H1 (cell line): ENCODE measurements at regions not wholly inside any gene's neighbourhood (a gene's known extent, or its start where the extent isn't known, plus 50 kb on each side); places are given as distances from the start of the nearest gene placed in this dataset.

Experiments used
- CTCF ChIA-PET: fragments of 300-600 bp; sonication (Branson Sonifier 250); formaldehyde crosslinking; loops from one replicate; lab custom pipeline; 2021; ENCODE audit not compliant: partially characterized antibody; lab: Charles Lee
- POLR2A ChIA-PET: fragments of 300-600 bp; sonication (Branson Sonifier 250); formaldehyde crosslinking; loops from one replicate; lab custom pipeline; 2021; ENCODE audit warnings: inconsistent platforms; ENCODE audit not compliant: partially characterized antibody; lab: Charles Lee
- DNase-seq, 2 experiments: peaks; one replicate each; pipeline versions ENCODE4 v3.0.0 to v3.0.0-alpha.2; 2010 to 2022; ENCODE audit warnings: low spot score in 2 of 2, low read depth in 1 of 2, mixed read lengths in 1 of 2
- FAIRE-seq: peaks from 2 replicates; lab custom pipeline; 2011; peaks lifted over from hg19 to GRCh38; lab: Jason Lieb, UNC
- H2AFZ ChIP-seq: 2 replicates; pipeline ENCODE4 v1.8.1; 2012; ENCODE audit warnings: low read length, inconsistent platforms
- H2AK5ac ChIP-seq: 2 replicates; pipeline ENCODE4 v1.6.1; 2013; ENCODE audit warnings: low read depth, low read length
- H2BK120ac ChIP-seq: replicated peaks from 2 replicates; pipeline ENCODE3; 2013; ENCODE audit warnings: low read depth, low read length, inconsistent platforms
- H2BK12ac ChIP-seq: 2 replicates; pipeline ENCODE4 v1.6.1; 2013; ENCODE audit warnings: low read depth, low read length
- H2BK15ac ChIP-seq: 2 replicates; pipeline ENCODE4 v1.6.1; 2013; ENCODE audit warnings: low read length
- H2BK20ac ChIP-seq: 2 replicates; pipeline ENCODE4 v1.6.1; 2013; ENCODE audit warnings: low read length
- H2BK5ac ChIP-seq: 2 replicates; pipeline ENCODE4 v1.6.1; 2013; ENCODE audit warnings: low read depth, low read length
- H3K14ac ChIP-seq: 2 replicates; pipeline ENCODE4 v1.6.1; 2013; ENCODE audit warnings: inconsistent platforms; ENCODE audit not compliant: insufficient read length
- H3K18ac ChIP-seq: 2 replicates; pipeline ENCODE4 v1.6.1; 2013; ENCODE audit warnings: low read length; ENCODE audit errors: extremely low read depth
- H3K23ac ChIP-seq: 2 replicates; pipeline ENCODE4 v1.6.1; 2013; ENCODE audit warnings: inconsistent platforms; ENCODE audit not compliant: insufficient read length
- H3K23me2 ChIP-seq: 2 replicates; pipeline ENCODE4 v1.6.1; 2013; ENCODE audit warnings: low read depth, low read length
- H3K27ac ChIP-seq: 2 replicates; pipeline ENCODE4 v1.6.1; 2011; ENCODE audit warnings: low read depth, low read length, inconsistent platforms
- H3K27me3 ChIP-seq, 4 experiments: replicated peaks in 1 of 4; 1 replicate in 1 of 4; 2 replicates in 3 of 4; pipeline versions ENCODE4 v1.6.1 to v1.8.1; 2011 to 2013; ENCODE audit warnings: low read length in 3 of 4, mild to moderate bottlenecking in 3 of 4, inconsistent platforms in 2 of 4, mixed read lengths in 2 of 4, moderate library complexity in 1 of 4; ENCODE audit not compliant: control insufficient read depth in 3 of 4, insufficient read depth in 3 of 4; ENCODE audit errors: extremely low read depth in 1 of 4
- H3K36me3 ChIP-seq, 4 experiments: 2 replicates each; pipeline versions ENCODE4 v1.6.1 to v1.8.1; 2011 to 2013; ENCODE audit warnings: mild to moderate bottlenecking in 4 of 4, low read length in 3 of 4, moderate library complexity in 2 of 4, control low read depth in 1 of 4, inconsistent platforms in 1 of 4; ENCODE audit not compliant: insufficient read depth in 4 of 4, control insufficient read depth in 2 of 4
- H3K4ac ChIP-seq: replicated peaks from 2 replicates; pipeline ENCODE3; 2013; ENCODE audit warnings: low read length, low read depth, mixed read lengths, inconsistent platforms; ENCODE audit not compliant: insufficient read length
- H3K4me1 ChIP-seq, 4 experiments: replicated peaks in 1 of 4; 1 replicate in 1 of 4; 2 replicates in 3 of 4; pipeline versions ENCODE4 v1.6.1 to v1.8.1; 2011 to 2013; ENCODE audit warnings: low read length in 3 of 4, inconsistent platforms in 2 of 4, mixed read lengths in 1 of 4; ENCODE audit not compliant: insufficient read depth in 4 of 4, control insufficient read depth in 3 of 4
- H3K4me2 ChIP-seq, 2 experiments: 2 replicates each; pipeline versions ENCODE4 v1.6.1 to v1.8.1; 2011 to 2013; ENCODE audit warnings: low read depth in 2 of 2, low read length in 2 of 2, control low read depth in 1 of 2, inconsistent platforms in 1 of 2, mild to moderate bottlenecking in 1 of 2; ENCODE audit not compliant: insufficient read depth in 1 of 2
- H3K4me3 ChIP-seq, 4 experiments: fragments of 200-600, 300-600 bp in 1 of 4; sonication (generic), shearing (Covaris generic), sonication (Bioruptor Twin) in 1 of 4; 2 replicates each; pipeline versions ENCODE4 v1.5.1 to v1.8.1; 2011 to 2016; ENCODE audit warnings: low read length in 4 of 4, low read depth in 3 of 4, control low read depth in 2 of 4, inconsistent platforms in 2 of 4, mild to moderate bottlenecking in 2 of 4, mixed read lengths in 1 of 4, moderate library complexity in 1 of 4; ENCODE audit not compliant: insufficient read depth in 2 of 4; ENCODE audit errors: extremely low read depth in 1 of 4
- H3K56ac ChIP-seq: replicated peaks from 2 replicates; pipeline ENCODE3; 2013; ENCODE audit warnings: low read depth, mild to moderate bottlenecking, mixed read lengths, low read length, inconsistent platforms; ENCODE audit not compliant: insufficient read length
- H3K79me1 ChIP-seq: 2 replicates; pipeline ENCODE4 v1.6.1; 2013; ENCODE audit warnings: low read depth, low read length, control low read depth
- H3K79me2 ChIP-seq, 2 experiments: 2 replicates each; pipeline versions ENCODE4 v1.6.1 to v1.8.1; 2012 to 2013; ENCODE audit warnings: low read length in 2 of 2, mild to moderate bottlenecking in 2 of 2, inconsistent platforms in 1 of 2; ENCODE audit not compliant: insufficient read depth in 2 of 2, control insufficient read depth in 1 of 2
- H3K9ac ChIP-seq, 4 experiments: replicated peaks in 1 of 4; 1 replicate in 1 of 4; 2 replicates in 3 of 4; pipeline versions ENCODE4 v1.6.1 to v1.8.1; 2011 to 2013; ENCODE audit warnings: low read depth in 3 of 4, low read length in 3 of 4, control low read depth in 2 of 4, mild to moderate bottlenecking in 2 of 4, moderate library complexity in 2 of 4, inconsistent platforms in 1 of 4; ENCODE audit errors: extremely low read depth in 1 of 4
- H3K9me3 ChIP-seq, 2 experiments: 2 replicates each; pipeline versions ENCODE4 v1.6.1 to v1.8.1; 2012 to 2013; ENCODE audit warnings: mild to moderate bottlenecking in 2 of 2, moderate library complexity in 2 of 2, control low read depth in 1 of 2, inconsistent platforms in 1 of 2, low read depth in 1 of 2, low read length in 1 of 2, mixed read lengths in 1 of 2; ENCODE audit not compliant: insufficient read depth in 2 of 2
- H4K20me1 ChIP-seq, 2 experiments: replicated peaks in 1 of 2; 2 replicates each; pipeline versions ENCODE3 to v1.8.1; 2011 to 2013; ENCODE audit warnings: inconsistent platforms in 2 of 2, low read length in 2 of 2, mild to moderate bottlenecking in 1 of 2; ENCODE audit not compliant: insufficient read depth in 2 of 2, control insufficient read depth in 1 of 2
- H4K5ac ChIP-seq: 2 replicates; pipeline ENCODE4 v1.6.1; 2013; ENCODE audit warnings: low read length, low read depth, mixed read lengths, inconsistent platforms; ENCODE audit not compliant: insufficient read length
- H4K8ac ChIP-seq: 2 replicates; pipeline ENCODE4 v1.8.0; 2013; ENCODE audit warnings: mild to moderate bottlenecking, moderate library complexity, low read length, inconsistent platforms; ENCODE audit not compliant: insufficient read depth; ENCODE audit errors: extremely low read depth
- H4K91ac ChIP-seq: replicated peaks from 2 replicates; pipeline ENCODE3; 2013; ENCODE audit warnings: low read length, mixed read lengths, inconsistent platforms; ENCODE audit not compliant: insufficient read length
- CBX5 ChIP-seq: fragments of 300-800, 300-1000 bp; sonication (generic); IDR thresholded peaks from 2 replicates; pipeline ENCODE4 v1.7.1; 2016; ENCODE audit warnings: antibody characterized with exemption, low read length, low read depth
- CHD2 ChIP-seq: IDR thresholded peaks from 2 replicates; pipeline ENCODE4 v1.6.1; 2012; ENCODE audit warnings: low read length, improper control_type of control experiment
- CTCF ChIP-seq, 3 experiments: IDR thresholded peaks; 1 replicate in 2 of 3; 2 replicates in 1 of 3; pipeline versions ENCODE4 v1.5.1 to v1.6.1; 2011; ENCODE audit warnings: low read length in 3 of 3, mild to moderate bottlenecking in 3 of 3, inconsistent platforms in 2 of 3, low read depth in 1 of 3, moderate library complexity in 1 of 3; ENCODE audit not compliant: insufficient read depth in 1 of 3; ENCODE audit errors: control extremely low read depth in 1 of 3
- EGR1 ChIP-seq: IDR thresholded peaks from 2 replicates; pipeline ENCODE4 v1.6.1; 2011; ENCODE audit warnings: low read depth, low read length, borderline replicate concordance
- GABPA ChIP-seq: IDR thresholded peaks from 2 replicates; pipeline ENCODE4 v1.6.1; 2011; ENCODE audit warnings: mild to moderate bottlenecking, low read length, moderate library complexity, borderline replicate concordance; ENCODE audit not compliant: insufficient read depth
- KDM4A ChIP-seq: IDR thresholded peaks from one replicate; pipeline ENCODE4 v1.7.1; 2012; ENCODE audit warnings: low read depth, mild to moderate bottlenecking, moderate library complexity, low read length, inconsistent platforms; ENCODE audit not compliant: severe bottlenecking
- MAFK ChIP-seq: IDR thresholded peaks from 2 replicates; pipeline ENCODE4 v1.6.1; 2012; ENCODE audit warnings: low read depth, mild to moderate bottlenecking, improper control_type of control experiment, low read length
- SIX5 ChIP-seq: IDR thresholded peaks from 2 replicates; pipeline ENCODE4 v1.6.1; 2011; ENCODE audit warnings: mild to moderate bottlenecking, low read depth, low read length
- SP2 ChIP-seq: IDR thresholded peaks from 2 replicates; pipeline ENCODE4 v1.6.1; 2012; ENCODE audit warnings: mild to moderate bottlenecking, low read length, inconsistent platforms
- TAF1 ChIP-seq: IDR thresholded peaks from 2 replicates; pipeline ENCODE4 v1.6.1; 2011; ENCODE audit warnings: mild to moderate bottlenecking, low read depth, low read length
- TAF7 ChIP-seq: optimal IDR thresholded peaks from 2 replicates; pipeline ENCODE3; 2011; ENCODE audit warnings: low read depth, mild to moderate bottlenecking, inconsistent platforms, low read length, moderate library complexity, borderline replicate concordance
- YY1 ChIP-seq: IDR thresholded peaks from 2 replicates; pipeline ENCODE4 v1.6.1; 2011; ENCODE audit warnings: low read depth, mild to moderate bottlenecking, low read length
- WGBS, 2 experiments: shearing (Covaris generic) in 1 of 2; methylation state at CpG; one replicate each; pipeline versions ENCODE4 v1.1.6 to v1.1.7; 2013 to 2015; ENCODE audit warnings: low lambda C conversion rate in 2 of 2, mixed read lengths in 2 of 2, inconsistent platforms in 1 of 2, low coverage in 1 of 2, missing lambda C conversion rate in 1 of 2; ENCODE audit not compliant: insufficient replicate concordance in 2 of 2, insufficient coverage in 1 of 2, insufficient read length in 1 of 2; ENCODE audit errors: extremely low coverage in 1 of 2, missing lambda C conversion rate in 1 of 2; 5-methylcytosine and 5-hydroxymethylcytosine counted together

DNA sequence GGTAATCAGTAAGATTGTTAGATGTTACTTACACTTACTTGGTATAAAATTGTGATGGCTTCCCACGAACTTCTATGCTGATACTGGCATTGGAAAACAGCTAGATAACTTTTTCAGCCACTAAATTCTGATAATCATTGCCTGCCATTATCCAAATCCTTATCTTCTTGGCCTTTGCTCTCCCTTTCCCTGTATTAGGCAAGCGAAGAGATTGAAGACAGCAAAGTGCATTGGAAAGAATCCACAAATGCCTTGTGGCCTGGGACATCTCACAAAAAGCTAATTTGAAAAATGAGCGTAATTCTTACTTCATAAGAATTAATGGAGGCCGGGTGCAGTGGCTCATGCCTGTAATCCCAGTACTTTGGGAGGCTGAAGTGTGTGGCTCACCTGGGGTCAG is 79.5 kb upstream of the MARCKS start:
- WGBS, 2 experiments, result 65% methylated on average over 4 of the region's 4 CpGs; no CpG with 5 or more reads in 1 of the 2 experiments
- TF ChIP-seq SP2 (no peak), MAFK (no peak), GABPA (no peak), EGR1 (no peak), CHD2 (no peak), CTCF (IDR thresholded peaks at IDR 0.05; ENCODE audit: control extremely low read depth in 1 of 3, insufficient read depth in 1 of 3, low read depth in 1 of 3, low read length in 3 of 3) (no peak), SIX5 (no peak), CBX5 (no peak), TAF7 (no peak), YY1 (no peak), KDM4A (no peak), TAF1 (no peak)

More for the DNA sequence above, 79.5 kb upstream of the MARCKS start:
- Histone ChIP-seq H3K9me3 (no peaks in the 10 kb centered on the region), H2AK5ac (no peak overlapping the region; the same call in 1 of the 2 replicates), H3K27me3 (peaks cover 10 to 43% (median 30%) of the 10 kb centered on the region in 4 experiments), H4K91ac (no peak overlapping the region), H2BK15ac (no peak overlapping the region), H3K79me1 (no peaks in the 10 kb centered on the region), H2BK120ac (no peak overlapping the region), H3K4me3 (peak overlapping the region in 1 of 4 experiments; percentile 31; a peak in 1 of 8 replicates), H3K9ac (no peak overlapping the region), H3K4me2 (peak overlapping the region; percentile 4 to 42; a peak in 3 of 4 replicates), H3K27ac (no peak overlapping the region; the same call in 1 of the 2 replicates), H3K23ac (no peak overlapping the region), H3K14ac (no peak overlapping the region), H4K5ac (no peak overlapping the region), H4K8ac (no peak overlapping the region), H2BK20ac (0 out of 2 replicates have a peak overlapping the region, but pooled peaks have one; percentile 62), H2BK12ac (peak overlapping the region; percentile 97; the same call in 1 of the 2 replicates), H2BK5ac (no peak overlapping the region), H3K23me2 (no peaks in the 10 kb centered on the region), H3K4me1 (peaks cover 0 to 5% (median 2%) of the 10 kb centered on the region in 4 experiments; a peak in 3 of 7 replicates), H3K56ac (no peak overlapping the region), H3K36me3 (no peaks in the 10 kb centered on the region), H4K20me1 (no peaks in the 10 kb centered on the region), H2AFZ (no peak overlapping the region), H3K18ac (0 out of 2 replicates have a peak overlapping the region, but pooled peaks have one; percentile 13), H3K4ac (no peak overlapping the region), H3K79me2 (no peaks in the 10 kb centered on the region)
- FAIRE-seq (no peak), DNase-seq (no peak)
- CTCF ChIA-PET, result interaction anchor here (0.6 to 1.5 kb wide), 5 partner anchors 45 to 88 kb away, joined by 3 to 4 read pairs (median 3); no protein-coding TSS in a partner anchor
- POLR2A ChIA-PET, result interaction anchor here (1.0 to 1.2 kb wide), 3 partner anchors 8 to 81 kb away, joined by 3 to 5 read pairs (median 3); no protein-coding TSS in a partner anchor
